ENCODE measurements at regions not wholly inside any gene's neighbourhood (a gene's known extent, or its start where the extent isn't known, plus 50 kb on each side); places are given as distances from the start of the nearest gene placed in this dataset.

- Histone ChIP-seq H3K9me3 (ENCODE audit: control insufficient read depth, insufficient read depth, low read length) (no peaks in the 10 kb centered on the region), H3K27ac (ENCODE audit: low read depth, low read length) (no peak overlapping the region), H3K27me3 (ENCODE audit: control insufficient read depth, insufficient read depth, low read length) (no peaks in the 10 kb centered on the region), H3K4me3 (ENCODE audit: low read depth, low read length) (no peak overlapping the region)
- peak; percentile 81 for TF ChIP-seq CTCF (IDR thresholded peaks at IDR 0.05; ENCODE audit: low read depth, low read length)
- ChIA-PET CTCF (interaction anchor here (0.6 to 3.4 kb wide), 9 partner anchors 11 to 828 kb away, joined by 3 to 14 read pairs (median 5); no protein-coding TSS in a partner anchor), POLR2A (no interaction called here)
- DNase-seq (ENCODE audit: low read depth, low spot score): peak; percentile 3
Measured at GRCh38 chr6:127641905-127642304, 64.9 kb downstream of the C6orf58 start.
